ENCODE measurements at regions not wholly inside any gene's neighbourhood (a gene's known extent, or its start where the extent isn't known, plus 50 kb on each side); places are given as distances from the start of the nearest gene placed in this dataset.

DNA sequence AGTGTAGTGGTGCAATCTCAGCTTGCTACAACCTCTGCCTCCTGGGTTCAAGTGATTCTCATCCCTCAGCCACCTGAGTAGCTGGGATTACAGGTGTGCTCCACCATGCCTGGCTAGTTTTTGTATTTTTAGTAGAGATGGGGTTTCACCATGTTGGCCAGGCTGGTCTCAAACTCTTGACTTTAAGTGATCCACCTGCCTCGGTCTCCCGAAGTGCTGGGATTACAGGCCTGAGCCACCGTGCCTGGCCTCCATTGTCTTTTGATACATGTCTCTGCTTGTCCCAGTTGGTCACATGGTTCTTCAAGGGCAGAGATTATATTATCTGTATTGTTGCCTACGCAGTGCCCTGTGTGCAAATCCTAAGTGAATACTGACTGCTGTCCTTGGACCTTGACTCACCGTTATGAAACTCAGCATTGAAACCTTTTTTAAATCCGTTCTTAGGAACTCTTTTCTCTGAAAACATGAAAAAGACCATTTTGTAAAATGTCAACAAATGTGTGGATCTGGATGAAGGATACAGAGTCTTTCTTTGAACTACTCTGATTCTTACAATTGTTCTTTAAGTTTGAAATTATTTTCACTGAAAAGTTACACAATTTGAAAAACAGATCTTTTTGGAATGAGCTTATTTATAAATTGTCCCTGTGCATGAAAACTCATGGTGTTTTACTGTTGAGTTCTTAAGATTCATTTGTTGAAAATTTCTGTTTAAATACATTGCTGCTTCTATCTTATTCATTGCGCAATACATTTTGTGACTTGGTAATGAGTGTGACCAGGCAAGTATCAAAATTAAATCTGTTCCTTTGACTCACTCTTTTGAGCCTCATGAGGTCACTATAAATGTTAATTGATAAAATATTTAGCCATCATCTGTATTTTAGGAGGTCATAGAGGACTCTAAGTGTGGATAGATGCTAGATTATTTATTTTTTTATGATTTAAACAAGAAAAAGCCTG is 293.5 kb downstream of the UTRN start:
- DNase-seq (ENCODE audit: low read depth) = no peak

DNA sequence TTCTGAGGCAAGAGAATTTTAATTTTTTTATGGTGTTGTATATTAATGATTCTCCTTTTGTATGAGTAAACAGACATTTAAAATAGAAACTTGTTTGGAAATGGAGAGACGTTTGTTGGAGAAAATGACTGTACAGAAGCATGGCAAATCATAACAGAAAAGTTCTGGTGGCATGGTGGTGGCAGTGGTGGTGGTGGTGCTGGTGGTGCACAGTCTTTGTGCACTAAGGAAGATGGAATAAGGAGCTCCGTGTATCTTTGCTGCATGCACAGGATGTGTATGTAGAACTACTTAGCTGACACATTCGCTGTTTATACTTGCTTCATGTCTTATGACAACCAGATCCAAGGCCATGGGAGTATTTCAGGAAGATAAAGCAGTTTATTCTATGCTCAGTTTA is 294.9 kb downstream of the UTRN start:
- DNase-seq (ENCODE audit: low read depth) = no peak

DNA sequence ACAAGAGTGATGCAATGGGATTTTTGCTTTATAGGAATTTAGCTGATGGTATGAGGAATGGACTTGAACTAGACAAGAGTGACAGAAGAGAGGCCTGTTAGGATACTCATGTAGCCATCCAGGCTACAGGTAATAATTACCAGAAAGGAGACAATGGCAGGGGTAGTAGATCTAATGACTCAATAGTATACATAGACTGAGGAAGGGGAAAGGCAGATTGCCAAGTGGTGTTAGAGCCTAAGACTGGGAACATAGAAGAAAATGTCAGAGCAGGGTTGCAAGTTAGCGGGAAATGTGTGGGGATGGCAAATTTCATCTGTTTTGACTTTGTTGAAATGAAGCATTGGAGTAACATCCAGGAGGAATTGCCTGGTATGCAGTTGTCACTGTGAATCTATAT is 295.6 kb downstream of the UTRN start:
- DNase-seq (ENCODE audit: low read depth) = no peak

DNA sequence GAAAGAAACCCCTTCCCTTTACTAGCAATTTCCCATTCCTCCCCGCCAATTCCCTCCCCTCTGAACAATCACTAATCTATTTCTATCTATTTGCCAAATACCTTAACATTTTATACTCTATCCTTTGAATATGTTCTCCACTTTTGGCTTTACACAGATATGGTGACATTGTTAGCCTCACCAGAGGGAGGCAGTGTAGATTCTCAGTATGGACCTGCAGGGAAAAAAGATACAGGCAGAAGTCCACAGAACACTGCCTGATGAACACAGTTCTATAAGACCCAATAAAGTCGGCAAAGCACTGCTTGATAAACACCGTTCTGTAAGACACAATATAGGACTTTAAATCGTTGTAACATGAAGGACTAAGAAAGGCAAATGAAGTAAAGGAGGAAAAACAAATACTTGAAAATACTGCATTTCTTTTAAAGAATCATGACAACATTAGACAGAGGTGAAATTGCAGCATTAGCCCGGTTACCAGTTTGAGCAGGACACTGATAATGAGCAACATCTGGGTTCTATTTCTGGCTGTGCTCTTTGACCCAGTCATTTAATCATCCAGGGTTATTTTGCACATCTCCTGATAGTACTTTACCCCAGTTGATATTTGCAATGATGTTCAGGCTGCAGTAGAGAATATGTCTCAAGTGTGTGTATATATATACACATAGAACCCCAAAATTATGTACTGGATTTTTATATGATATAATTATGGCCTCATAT is 296.8 kb downstream of the UTRN start:
- DNase-seq (ENCODE audit: low read depth) = no peak

DNA sequence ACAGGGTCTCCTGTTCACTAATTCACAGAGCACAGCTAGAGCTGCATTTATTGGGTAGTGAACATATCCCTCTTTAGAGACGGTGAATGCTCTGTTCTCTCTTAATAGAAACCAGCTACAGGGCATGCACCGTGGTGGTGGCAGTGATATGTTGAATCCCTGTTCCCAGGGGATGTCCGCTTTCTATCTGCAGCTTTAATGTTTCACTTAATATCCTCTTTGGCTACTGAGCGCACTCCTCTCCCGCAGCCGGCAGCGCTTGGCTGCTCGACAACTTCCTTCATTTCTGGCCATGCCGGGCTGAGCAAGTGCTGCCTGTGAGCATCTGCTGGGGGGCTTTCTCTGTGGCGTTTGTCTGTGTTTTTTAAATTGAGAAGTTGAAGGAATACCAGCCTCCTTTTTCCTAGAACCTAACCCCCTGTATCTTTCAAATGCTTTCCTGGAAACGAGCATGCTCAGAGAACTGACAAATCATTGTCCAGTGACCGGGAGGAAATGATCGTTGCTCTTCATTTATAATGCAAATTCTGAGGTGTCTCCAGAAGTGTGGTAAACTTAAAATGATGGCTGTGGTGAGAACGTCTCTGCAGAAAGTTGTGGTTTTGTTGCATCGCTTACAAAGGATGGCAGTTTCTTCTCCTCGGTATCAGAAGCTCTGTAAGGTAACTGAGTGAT is 297.9 kb downstream of the UTRN start:
- no peak for DNase-seq (ENCODE audit: low read depth)

DNA sequence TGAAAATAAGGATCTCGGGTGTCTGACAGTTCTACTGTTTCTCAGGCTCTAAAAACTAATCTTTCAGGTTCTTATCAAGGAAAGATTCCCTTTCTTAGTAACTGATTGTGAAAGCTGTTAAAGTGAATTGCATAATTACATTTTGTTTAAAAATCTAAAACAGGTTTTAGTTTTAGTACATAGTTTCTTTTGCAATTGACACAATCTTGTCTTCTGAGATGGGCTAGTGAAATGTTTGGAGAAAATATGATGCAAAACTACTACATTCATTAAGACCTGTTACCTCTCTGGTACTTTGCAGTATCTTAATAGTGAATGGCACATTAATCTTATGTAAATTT is 298.4 kb downstream of the UTRN start:
- no peak for DNase-seq (ENCODE audit: low read depth)

DNA sequence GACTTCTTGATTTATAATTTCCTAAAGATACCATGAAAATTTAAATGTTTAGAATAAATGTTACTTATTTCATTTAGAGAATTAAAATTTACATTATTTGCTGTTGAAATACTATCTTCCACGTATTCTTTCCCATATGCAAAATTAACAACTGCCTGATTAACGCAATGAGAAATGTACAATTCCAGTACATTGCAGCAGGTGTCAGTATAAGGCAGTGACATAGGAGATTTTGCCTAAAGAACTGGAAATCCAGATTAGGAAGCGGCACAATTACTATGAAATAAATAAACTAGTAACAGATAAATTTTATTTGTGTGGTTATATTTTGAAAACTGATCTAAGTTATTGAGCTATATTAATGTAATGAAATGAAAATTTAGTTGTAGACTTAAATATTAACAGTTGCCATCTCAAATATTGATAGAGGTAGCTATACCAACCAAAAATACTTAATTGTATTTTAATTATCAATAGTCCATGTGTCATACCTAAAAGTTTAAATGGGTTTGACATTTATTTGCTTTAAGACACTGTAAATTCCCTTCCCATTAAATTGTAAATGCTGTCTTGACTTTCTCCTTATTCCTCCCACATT is 300.2 kb downstream of the UTRN start:
- DNase-seq (ENCODE audit: low read depth) = no peak

DNA sequence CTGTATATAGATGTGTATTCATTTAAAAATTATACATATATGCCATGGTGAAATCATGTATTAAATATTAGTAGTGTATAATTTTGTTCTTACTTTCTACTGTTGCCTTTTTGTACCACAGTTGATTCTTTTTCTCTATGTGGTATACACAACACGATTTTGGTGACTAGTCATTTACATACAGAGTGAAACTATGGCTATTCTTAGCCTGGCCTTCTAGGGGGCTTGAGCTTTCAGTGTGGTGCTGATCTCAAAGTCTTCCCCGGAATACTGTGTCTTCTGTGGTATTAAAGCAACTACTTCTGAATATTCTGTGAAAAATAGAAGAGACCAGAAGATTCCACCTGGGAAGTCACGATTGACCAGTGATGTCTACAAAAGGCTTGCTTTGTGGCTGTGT is 301.9 kb downstream of the UTRN start:
- DNase-seq (ENCODE audit: low read depth) = no peak

DNA sequence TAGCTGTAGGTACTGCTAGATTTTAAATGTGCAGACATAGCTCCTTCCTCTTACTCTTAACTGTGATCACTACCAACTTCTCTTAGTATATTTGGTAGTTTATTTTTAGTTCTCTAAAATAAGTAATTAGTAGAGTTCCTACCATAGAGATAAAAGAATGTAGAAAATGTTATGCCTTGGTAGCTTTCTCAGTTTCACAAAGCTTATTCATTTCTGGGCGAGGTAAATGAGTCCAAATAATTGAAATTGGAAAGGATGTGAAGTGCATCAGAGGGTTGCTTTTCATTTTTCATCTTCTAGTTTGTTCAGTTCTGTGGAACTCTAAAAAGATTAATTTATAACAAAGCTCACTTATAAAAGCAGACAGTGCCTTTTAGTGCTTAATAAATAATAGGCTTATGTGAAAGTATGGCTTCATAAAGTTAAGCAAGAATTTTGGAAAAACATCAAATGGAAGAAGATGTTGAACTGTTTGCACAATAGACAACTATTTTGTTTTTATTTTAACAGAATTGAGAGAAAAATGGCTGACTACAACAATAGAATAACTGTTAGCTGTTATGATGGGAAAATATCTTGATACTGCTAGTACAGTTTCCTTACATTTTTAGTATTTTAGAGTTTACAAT is 303.7 kb downstream of the UTRN start:
- DNase-seq (ENCODE audit: low read depth) = no peak

DNA sequence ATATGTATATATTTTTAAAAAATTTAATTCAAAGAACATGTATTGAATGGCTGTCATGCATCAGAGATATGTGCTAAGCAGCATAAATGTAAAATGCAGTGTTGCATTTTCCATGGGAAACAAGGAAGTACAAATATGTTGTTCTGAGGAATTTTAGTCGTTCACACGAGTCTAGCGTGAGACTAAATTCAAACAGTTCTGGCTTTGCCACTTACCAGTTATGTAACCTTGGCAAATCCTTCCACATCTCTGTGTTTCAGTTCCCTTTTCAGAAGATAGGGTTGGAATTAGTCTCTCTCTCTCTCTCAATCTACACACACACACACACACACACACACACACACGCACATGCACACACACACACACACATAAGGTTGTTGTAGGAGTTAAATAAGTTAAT is 305.4 kb downstream of the UTRN start:
- DNase-seq (ENCODE audit: low read depth) = no peak

DNA sequence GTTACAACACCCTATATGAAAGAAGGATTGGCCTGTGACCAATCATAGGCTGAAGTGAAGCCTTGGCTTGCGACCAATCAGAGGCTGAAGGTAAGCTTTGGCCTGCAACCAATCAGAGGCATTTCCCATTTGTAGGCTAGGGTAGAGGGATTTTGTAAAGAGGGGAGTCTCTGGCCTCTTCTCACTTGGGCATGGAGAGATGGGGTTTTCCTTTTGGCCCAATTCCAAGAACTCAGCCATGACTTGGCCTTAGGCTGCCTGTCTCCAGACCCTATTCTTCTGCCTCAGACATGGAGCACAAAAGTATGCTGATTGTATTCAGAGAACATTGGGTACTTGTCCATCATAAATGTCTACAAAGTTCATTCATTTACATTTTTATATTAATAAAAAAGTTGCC is 308.3 kb downstream of the UTRN start:
- no peak for DNase-seq (ENCODE audit: low read depth)

DNA sequence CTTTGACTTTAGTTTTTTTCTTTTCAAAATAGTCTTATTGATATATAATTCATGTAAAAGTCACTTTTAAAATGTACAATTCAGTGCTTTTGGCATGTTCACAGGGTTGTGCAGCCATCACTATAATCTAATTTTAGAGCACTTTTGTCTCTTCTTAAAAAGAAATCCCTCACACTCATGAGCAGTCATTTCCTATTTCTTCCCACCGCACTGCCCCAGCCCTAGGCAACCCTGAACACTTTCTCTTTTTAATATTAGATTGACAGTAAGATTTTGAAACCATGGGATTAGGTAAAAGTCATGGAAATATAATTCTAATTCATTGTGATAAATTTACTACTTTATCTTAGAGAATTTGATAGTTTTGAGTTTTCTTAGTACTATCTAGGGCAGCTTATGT is 309.4 kb downstream of the UTRN start:
- no peak for DNase-seq (ENCODE audit: low read depth)

DNA sequence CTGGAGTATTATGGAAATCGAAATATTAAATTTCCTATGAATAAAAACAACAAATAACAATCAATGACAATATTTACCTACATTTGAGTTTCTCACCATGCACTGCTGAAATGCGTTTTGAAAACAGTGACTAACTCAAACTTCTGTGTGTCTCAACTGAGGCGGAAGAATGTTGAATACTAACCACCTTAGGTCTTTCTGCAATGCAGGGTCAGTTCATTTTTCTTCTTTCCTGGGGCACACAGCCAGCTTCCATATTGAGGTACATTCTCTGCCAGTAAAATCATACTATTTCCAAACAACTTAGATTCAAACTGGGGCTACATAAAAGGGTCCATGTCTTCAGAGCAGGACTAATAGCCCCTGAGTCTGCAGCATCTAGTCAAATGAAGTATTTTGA is 310.1 kb downstream of the UTRN start:
- DNase-seq (ENCODE audit: low read depth) = no peak

DNA sequence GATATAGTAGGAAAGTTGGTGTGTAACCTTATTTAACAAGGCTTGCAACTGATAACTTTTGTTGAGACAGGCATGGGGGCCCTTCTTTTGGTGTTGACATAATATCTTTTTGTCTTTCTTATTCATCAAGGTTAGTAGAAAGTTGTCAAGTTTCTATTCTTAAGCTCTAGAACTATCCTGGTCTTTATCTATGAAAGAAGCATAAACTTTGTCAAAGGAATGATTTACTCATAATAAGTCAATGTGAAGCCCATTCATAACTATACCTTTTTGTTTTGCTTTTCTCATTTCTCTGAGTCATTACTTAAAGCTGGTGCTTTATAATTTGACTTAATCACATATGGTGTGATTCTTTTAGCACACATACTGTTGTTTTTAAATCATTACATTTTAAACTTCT is 312.4 kb downstream of the UTRN start:
- no peak for DNase-seq (ENCODE audit: low read depth)

DNA sequence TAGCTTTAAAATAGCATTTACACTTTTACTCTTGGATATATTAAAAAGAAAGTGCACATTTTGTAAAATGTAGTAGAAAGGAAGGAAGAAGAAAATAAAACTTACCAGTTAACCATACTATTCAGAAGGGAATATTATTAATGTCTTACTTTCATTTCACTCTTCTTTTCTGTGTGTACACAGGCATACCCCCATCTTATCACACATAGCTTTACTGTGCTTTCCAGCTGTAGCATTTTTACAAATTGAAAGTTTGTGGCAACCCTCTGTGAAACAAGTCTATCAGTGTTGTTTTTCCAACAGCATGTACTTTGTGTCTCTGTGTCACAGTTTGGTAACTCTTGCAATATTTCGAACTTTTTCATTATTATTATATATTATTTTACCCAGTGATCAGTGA is 314.5 kb downstream of the UTRN start:
- no peak for DNase-seq (ENCODE audit: low read depth)

DNA sequence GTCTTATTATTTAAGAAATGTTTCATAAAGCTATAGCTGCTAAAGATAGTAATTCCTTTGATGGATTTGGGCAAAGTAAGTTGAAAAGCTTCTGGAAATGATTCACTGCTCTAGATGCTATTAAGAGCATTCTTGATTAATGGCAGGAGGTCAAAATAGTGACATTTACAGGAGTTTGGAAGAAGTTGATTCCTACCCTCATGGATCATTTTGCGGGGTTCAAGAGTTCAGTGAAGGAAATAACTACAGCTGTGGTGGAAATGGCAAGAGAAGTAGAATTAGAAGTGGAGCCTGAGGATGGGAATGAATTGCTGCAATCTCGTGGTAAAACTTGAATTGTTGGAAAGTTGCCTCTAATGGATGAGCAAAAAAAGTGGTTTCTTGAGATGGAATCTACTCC is 316.1 kb downstream of the UTRN start:
- DNase-seq (ENCODE audit: low read depth) = no peak

DNA sequence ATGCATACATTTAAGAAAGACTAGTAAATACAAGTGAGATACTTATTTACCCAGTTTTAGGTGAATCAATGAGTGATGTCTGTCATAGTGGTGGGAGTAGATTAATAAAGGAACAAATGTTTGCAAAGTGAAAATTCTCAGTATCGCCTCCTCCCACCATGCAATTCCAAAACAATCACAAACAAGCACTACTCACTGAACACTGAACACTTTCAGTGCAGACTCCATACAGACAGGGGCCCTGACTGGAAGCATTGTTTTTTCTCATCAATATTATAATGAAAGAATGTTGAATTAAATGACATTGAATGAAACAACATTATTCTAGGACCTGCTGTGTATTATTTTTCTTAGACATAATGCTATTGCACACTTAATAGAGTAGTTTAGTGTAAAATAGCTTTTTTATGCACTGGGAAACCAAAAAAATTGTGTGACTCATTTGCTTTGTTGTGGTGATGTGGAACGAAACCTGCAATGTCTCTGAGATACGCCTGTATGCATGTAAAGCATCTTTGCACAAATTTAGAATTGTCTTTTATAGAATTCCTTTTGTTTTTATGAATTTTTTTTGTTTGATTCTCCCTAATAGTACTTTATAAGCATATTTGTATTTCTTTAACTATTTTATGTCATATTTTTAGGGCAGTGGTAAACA is 317.5 kb downstream of the UTRN start:
- DNase-seq (ENCODE audit: low read depth) = no peak

DNA sequence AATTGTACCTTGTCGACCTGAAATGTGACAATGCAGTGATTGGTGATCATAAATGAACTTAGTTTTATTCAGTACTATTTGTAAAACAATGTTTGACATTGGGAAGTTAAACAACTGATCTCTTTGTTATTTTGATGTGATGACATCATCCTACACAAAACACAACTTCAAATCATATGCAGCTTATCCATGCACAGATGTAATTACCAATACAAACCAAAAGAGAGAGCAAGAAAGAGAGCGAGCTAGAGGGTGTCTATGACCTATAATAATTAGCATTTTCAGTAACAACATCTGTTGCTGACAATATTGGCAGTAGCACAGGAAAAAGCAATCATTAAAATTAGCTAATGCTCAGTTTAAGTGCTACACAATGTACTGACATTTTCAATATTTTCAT is 320.9 kb downstream of the UTRN start:
- no peak for DNase-seq (ENCODE audit: low read depth)

DNA sequence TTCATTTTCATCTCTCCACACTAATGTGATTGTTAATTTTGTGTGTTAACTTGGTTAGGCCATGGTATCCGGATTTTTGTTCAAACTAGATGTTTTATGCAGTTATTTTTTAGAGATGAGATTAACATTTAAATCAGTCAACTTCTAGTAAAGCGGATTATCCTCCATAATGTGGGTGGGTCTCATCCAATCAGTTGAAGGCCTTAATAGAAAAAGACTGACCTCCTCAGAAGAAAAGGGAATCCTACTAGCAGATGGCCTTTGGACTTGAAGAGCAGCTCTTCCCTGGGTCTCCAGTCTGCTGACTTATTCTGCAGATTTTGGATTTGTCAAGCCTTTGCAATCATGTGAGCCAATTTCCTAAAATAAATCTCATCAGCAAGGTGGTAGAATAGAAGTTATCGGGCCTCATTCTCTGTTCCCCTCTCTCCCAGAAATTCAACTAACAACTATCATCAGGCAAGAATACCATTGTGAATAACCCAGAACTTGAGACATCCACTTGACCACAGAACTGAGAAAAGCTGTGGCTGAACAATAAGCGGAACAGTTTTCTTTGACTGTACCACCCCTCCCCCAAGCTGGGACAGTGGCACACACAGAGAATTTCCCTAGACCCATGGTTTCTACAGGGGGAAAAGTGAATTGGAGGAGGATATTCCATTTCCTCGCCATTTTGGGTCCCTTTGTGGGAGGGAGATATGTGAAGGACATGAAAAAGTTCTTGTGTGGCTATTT is 323.0 kb downstream of the UTRN start:
- DNase-seq (ENCODE audit: low read depth) = no peak

DNA sequence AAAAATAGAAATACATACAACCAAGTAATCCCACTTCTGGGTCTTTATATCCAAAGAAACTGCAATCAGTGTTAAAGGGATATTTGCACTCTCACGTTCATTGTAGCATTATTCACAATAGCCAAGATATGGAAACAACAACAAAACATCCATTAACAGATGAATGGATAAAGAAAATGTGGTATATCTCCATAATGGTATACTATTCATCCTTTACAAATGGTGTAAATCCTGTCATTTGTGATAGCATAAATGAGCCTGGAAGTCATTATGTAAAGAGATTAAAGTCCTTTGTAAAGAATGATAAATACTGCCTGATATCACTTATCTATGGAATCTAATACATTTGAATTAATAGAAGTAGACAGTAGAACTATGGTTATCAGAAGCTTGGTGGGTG is 327.7 kb downstream of the UTRN start:
- no peak for DNase-seq (ENCODE audit: low read depth)

DNA sequence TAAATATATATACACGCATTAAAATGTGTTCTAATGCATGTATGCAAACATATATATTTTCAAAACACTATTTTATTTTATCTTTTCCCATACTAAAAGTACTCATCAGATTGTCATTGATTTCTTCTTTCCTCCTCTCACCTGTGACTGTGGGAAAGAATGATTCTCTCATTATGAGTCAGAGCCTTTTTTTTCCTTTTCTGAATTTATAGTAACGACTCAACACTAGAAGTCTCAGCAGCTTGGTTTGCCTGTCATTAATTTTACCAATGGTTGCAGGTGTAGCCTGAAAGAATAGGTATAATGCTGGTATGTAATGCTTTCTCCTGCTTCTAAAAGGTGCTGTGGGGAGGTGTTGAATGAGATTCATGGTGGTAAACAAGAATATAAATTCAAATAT is 328.7 kb downstream of the UTRN start:
- no peak for DNase-seq (ENCODE audit: low read depth)

Measured in stimulated activated CD8-positive, alpha-beta memory T cell treated with anti-CD3 and anti-CD28 coated beads, Interleukin-12 subunit alpha, Interleukin-12 subunit beta, amount 100 ng/mL, for 4 hours (primary cell).